Chondrocyte (in vitro differentiated cells): ENCODE measurements at regions not wholly inside any gene's neighbourhood (a gene's known extent, or its start where the extent isn't known, plus 50 kb on each side); places are given as distances from the start of the nearest gene placed in this dataset.

Source experiments
- DNase-seq: peaks from one replicate; pipeline ENCODE4 v3.0.0; 2021; ENCODE audit warnings: mixed read lengths, low spot score
- H3K27ac Mint-ChIP-seq: one replicate; pipeline ENCODE4 v1.8.0; 2021; ENCODE audit warnings: mild to moderate bottlenecking, moderate library complexity, mixed read lengths; ENCODE audit not compliant: unreplicated experiment
- H3K27me3 Mint-ChIP-seq: 2 replicates; pipeline ENCODE4 v1.8.0; 2021; ENCODE audit warnings: low read depth, mixed read lengths
- H3K36me3 Mint-ChIP-seq: 2 replicates; pipeline ENCODE4 v1.8.0; 2021; ENCODE audit warnings: low read depth, mixed read lengths
- H3K4me1 Mint-ChIP-seq: 2 replicates; pipeline ENCODE4 v1.8.0; 2021; ENCODE audit warnings: low read depth, mild to moderate bottlenecking, mixed read lengths
- H3K4me3 Mint-ChIP-seq: one replicate; pipeline ENCODE4 v1.8.0; 2021; ENCODE audit warnings: mild to moderate bottlenecking, moderate library complexity, mixed read lengths; ENCODE audit not compliant: unreplicated experiment
- H3K9me3 Mint-ChIP-seq: 2 replicates; pipeline ENCODE4 v1.8.0; 2021; ENCODE audit warnings: low read depth, mixed read lengths
- CTCF ChIP-seq: fragments of 200-600 bp; sonication (generic); IDR thresholded peaks from 2 replicates; pipeline ENCODE4 v1.5.0; 2021; ENCODE audit warnings: antibody characterized with exemption, mild to moderate bottlenecking, moderate library complexity

- Mint-ChIP-seq H3K4me1 (peaks cover 9% of the 10 kb centered on the region), H3K9me3 (peaks cover 4% of the 10 kb centered on the region), H3K36me3 (peaks cover 1% of the 10 kb centered on the region), H3K27ac (no peak overlapping the region), H3K4me3 (peak overlapping the region; percentile 86), H3K27me3 (peaks cover 2% of the 10 kb centered on the region)
- DNase-seq: no peak
- TF ChIP-seq CTCF: no peak
Measured at GRCh38 chrX:13936521-13937225, 93.0 kb downstream of the GEMIN8 start.

GRCh38 chrX:13934731-13935130 lies 95.0 kb downstream of the GEMIN8 start:
- peaks cover 8% of the 10 kb centered on the region for H3K9me3 Mint-ChIP-seq
- no peaks in the 10 kb centered on the region for H3K27me3 Mint-ChIP-seq
- H3K36me3 Mint-ChIP-seq: peaks cover 4% of the 10 kb centered on the region
- no peak overlapping the region for H3K27ac Mint-ChIP-seq
- no peak overlapping the region for H3K4me3 Mint-ChIP-seq
- DNase-seq: no peak
- peaks cover 9% of the 10 kb centered on the region for H3K4me1 Mint-ChIP-seq
- TF ChIP-seq CTCF: no peak

- H3K27ac Mint-ChIP-seq: no peak overlapping the region
- TF ChIP-seq CTCF: no peak
- H3K4me3 Mint-ChIP-seq: no peak overlapping the region
- DNase-seq: no peak
- no peaks in the 10 kb centered on the region for H3K27me3 Mint-ChIP-seq
- H3K4me1 Mint-ChIP-seq: peaks cover 9% of the 10 kb centered on the region
- peaks cover 4% of the 10 kb centered on the region for H3K36me3 Mint-ChIP-seq
- peaks cover 13% of the 10 kb centered on the region for H3K9me3 Mint-ChIP-seq
Measured at GRCh38 chrX:13933851-13934250, 95.8 kb downstream of the GEMIN8 start.

- Mint-ChIP-seq H3K9me3 (peaks cover 18% of the 10 kb centered on the region), H3K4me3 (no peak overlapping the region), H3K4me1 (peaks cover 9% of the 10 kb centered on the region), H3K27ac (no peak overlapping the region), H3K27me3 (no peaks in the 10 kb centered on the region), H3K36me3 (peaks cover 4% of the 10 kb centered on the region)
- no peak for TF ChIP-seq CTCF
- no peak for DNase-seq
Measured at GRCh38 chrX:13933352-13933751, 96.3 kb downstream of the GEMIN8 start.

GRCh38 chrX:13932416-13932815 lies 97.3 kb downstream of the GEMIN8 start:
- peaks cover 4% of the 10 kb centered on the region for H3K36me3 Mint-ChIP-seq
- H3K4me1 Mint-ChIP-seq: peaks cover 5% of the 10 kb centered on the region
- H3K27me3 Mint-ChIP-seq: no peaks in the 10 kb centered on the region
- no peak overlapping the region for H3K4me3 Mint-ChIP-seq
- H3K9me3 Mint-ChIP-seq: peaks cover 20% of the 10 kb centered on the region
- no peak for TF ChIP-seq CTCF
- H3K27ac Mint-ChIP-seq: no peak overlapping the region
- DNase-seq: no peak
